HG02642 (cell line): ENCODE measurements at regions not wholly inside any gene's neighbourhood (a gene's known extent, or its start where the extent isn't known, plus 50 kb on each side); places are given as distances from the start of the nearest gene placed in this dataset.
"Not testable (repeated sequence)": the region's sequence is repeated elsewhere in the genome, so short reads cannot be mapped to it uniquely, and the experiment has no call there.

ENCODE experiments used
- ATAC-seq: cut with Tn5 transposase; IDR thresholded peaks from one replicate; pipeline ENCODE4 v1.9.1; 2021; ENCODE audit warnings: mild to moderate bottlenecking; ENCODE audit not compliant: unreplicated experiment, poor library complexity

- ATAC-seq, result no peak
Measured at GRCh38 chr7:118870187-118870586, 645.7 kb downstream of the ANKRD7 start.

- no peak for ATAC-seq
Measured at GRCh38 chr7:118872568-118872967, 648.1 kb downstream of the ANKRD7 start.

- no peak for ATAC-seq
Measured at GRCh38 chr7:118877187-118877586, 652.7 kb downstream of the ANKRD7 start.

DNA sequence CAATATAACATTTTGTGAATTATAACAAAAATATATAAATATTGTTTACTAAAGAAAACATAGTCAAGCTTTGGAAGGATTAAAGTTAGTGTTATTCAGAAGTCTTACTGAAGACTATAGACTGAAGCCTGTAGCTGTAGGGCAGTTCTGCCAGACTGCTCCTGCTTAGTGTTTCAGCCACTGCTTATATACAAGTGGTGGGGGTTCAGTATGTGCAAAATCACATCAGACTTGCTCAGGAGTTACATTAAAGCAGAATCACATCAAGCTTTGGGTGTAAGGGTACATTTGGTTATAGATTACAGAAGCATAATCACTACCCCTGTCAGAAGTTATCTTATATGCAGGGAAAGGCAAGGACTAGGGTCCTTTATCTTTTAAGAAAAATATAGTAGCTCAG is 653.8 kb downstream of the ANKRD7 start:
- ATAC-seq, result no peak

- ATAC-seq, result no peak
Measured at GRCh38 chr7:118898284-118898683, 673.8 kb downstream of the ANKRD7 start.

GRCh38 chr7:118902600-118902999 is 678.1 kb downstream of the ANKRD7 start:
- no peak for ATAC-seq

DNA sequence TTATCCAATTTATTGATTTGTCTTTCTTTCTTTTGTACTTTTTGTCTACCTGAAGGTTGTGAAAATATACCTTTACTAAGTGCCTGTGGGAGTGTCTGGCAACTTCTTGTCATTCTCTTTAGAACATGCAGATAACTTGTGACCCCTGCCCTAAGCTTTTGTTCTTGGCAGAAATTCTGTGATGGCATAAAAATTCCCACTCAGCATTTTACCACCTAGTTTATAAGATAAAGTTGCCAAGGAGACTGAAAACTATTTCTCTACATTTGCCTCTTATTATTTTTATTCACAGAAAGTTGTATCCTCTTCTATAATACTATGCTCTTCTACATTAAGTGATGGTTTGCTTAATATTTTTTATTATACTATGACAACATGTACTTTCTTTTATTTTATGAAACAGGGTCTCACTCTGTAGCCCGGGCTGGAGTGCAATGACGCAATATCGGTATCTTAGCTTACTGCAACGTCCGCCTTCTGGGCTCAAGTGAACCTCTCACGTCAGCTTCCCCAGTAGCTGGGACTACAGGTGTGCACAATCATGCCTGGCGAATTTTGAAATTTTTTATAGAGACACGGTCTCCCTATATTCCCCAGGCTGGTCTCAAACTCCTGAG is 683.5 kb downstream of the ANKRD7 start:
- no peak for ATAC-seq

- ATAC-seq, result not testable (repeated sequence)
Measured at GRCh38 chr7:118916120-118916519, 691.6 kb downstream of the ANKRD7 start.

DNA sequence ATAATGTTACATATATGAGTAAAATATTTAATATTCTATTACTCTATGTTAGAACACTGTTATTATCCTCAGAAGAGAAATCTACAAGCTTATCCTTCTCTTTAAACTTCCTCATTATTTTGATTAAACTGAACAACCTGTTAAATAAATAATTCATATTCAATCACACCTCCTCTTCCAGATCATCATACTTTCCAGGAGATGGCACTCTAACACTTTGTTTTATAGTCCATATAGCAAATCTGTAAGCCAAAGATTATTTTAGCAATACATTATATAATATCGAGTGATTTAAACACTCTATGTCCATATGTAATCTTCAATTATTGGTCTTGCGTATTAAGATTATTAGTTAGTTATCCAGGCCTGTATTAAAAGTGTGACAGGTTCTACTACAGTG is 694.1 kb downstream of the ANKRD7 start:
- ATAC-seq, result no peak

DNA sequence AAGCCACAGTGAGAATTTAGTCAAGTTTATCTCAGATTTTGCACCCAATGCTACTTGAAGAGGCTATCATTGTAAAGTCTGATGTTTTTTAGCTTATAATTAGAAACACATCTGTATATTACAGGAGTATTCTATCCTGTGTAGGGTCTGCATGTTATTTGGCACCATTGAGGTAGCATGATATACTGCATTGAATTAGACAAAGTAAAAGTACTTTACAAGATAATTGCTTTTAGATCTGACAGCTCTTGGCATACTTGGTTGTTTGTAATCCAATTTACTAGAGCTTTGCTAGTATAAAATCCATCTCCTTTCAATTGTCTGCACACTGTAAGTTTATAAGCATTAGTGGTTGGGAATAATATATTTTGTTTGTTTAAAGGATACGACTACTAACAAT is 714.3 kb downstream of the ANKRD7 start:
- no peak for ATAC-seq

DNA sequence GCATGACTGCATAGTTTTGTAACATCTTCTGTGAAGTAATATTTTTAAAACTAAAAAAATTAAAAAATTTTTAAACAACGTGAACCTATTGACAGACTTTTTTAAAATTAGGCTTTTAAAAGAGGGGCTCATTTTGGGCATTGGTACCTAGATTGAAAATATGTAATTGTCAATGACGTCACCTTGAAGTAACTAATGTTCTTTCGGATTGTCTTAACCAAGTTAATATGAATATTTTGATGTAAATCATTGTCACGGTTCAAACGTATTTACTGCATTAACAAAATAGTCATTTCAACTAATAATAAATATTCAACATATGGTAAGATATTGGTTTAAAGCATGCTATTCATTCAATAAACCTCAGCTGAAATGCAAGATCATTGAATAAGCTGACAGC is 719.8 kb downstream of the ANKRD7 start:
- ATAC-seq, result no peak

GRCh38 chr7:118945911-118946682 is 721.6 kb downstream of the ANKRD7 start:
- ATAC-seq, result no peak

DNA sequence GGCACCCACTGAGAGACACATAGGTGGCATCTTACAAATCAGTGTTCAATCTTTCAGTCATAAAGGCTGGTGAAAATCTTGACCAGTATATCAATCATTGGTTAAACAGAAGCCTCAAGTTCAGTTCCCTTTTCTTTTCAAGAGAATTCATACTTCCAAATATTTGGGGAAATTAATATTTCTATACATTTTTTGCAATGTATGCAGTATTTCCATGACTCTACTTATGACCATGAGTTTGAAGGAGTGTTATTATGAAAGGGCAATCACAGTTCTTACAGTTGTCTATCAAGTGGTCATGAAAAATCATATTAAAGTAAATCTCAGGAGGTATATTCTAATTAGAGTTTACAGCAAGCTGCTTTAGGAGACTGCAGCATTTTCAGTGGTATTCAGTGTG is 724.0 kb downstream of the ANKRD7 start:
- ATAC-seq, result no peak

- no peak for ATAC-seq
Measured at GRCh38 chr7:118949031-118949430, 724.5 kb downstream of the ANKRD7 start.

GRCh38 chr7:118956285-118956684 is 731.8 kb downstream of the ANKRD7 start:
- ATAC-seq, result not testable (repeated sequence)

- no peak for ATAC-seq
Measured at GRCh38 chr7:118969370-118969769, 744.9 kb downstream of the ANKRD7 start.

DNA sequence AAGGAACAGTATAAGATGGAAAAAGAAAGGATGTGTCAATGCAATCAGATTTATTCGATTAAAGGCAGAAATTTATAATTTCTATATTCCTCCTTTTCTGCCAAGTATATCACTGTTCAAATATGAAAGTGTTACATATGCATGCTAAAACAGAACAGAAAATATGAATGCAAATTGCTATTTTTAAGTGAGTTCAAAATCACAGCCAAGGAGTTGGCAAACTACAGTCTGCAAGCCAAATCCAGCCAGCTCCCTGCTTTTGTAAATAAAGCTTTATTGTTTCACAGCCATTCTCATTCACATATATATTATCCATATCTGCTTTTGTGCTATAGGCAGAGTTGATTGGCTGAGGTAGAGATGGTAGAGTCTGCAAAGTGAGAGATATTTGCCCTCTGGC is 747.2 kb downstream of the ANKRD7 start:
- no peak for ATAC-seq

DNA sequence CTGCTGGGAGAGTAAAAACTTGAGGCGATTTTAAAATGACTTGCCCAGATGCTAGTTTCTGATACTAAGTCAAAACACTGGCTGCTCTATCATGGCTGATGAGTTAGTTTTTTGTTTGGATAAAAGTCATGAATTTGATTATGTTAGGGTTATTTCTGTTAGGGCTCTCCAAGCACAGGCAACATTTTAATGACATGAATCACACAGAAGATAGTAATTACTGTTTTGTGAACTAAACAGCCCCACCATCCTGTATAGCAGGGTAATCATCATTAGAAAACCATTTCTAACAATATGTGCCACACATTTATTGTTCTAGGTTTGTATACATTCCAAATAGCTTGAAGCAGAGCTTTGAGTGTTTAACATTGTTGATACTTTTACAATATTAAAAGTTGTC is 750.3 kb downstream of the ANKRD7 start:
- no peak for ATAC-seq

GRCh38 chr7:118995350-118995749 is 770.8 kb downstream of the ANKRD7 start:
- ATAC-seq, result no peak

DNA sequence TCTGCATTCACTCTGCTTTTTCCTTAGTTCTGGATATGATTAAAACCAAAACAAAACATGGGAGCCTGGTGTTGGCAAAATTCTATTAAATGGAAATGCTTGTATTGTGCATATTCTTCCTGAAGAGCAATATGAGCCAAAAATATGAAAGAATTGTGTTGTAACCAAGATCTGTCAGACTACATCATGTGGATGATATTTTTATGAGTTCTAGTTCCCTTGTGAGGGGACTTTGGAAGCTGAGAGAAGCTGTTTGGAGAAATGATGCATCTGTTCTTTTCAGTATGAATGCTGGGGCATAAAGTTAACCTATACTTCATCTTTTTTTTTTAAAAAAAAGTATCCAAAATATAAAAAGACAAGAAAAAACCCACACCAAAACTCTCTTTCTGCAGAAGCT is 782.7 kb downstream of the ANKRD7 start:
- ATAC-seq, result no peak

- no peak for ATAC-seq
Measured at GRCh38 chr7:119010635-119011034, 786.1 kb downstream of the ANKRD7 start.

DNA sequence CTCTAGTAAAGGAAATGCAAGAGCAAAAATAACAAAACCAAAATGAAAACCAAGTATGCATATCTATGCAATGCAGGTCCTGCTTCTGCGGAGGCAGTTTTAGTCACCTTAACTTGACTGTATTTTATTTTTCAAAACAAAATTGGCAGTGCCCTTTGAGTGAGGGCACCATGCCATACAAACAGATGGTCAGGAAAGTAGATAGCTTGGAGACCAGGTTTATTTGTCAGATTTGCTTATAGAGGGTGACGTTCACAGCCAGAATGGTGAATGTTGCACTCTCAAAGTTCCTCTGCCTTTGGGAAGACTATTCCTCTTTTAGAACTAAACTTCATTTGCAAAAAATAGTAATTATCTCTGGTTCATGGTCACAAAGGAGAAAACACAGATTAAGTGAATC is 801.9 kb downstream of the ANKRD7 start:
- no peak for ATAC-seq
